A549 (cell line): ENCODE measurements at regions not wholly inside any gene's neighbourhood (a gene's known extent, or its start where the extent isn't known, plus 50 kb on each side); places are given as distances from the start of the nearest gene placed in this dataset.

ENCODE experiments used
- ATAC-seq, 2 experiments: fragments of 200-7000 bp in 1 of 2; fragments of >200 bp in 1 of 2; cut with Nextera tagmentation in 1 of 2; cut with Tn5 transposase in 1 of 2; 3 replicates each; pipeline versions ENCODE4 v1.8.0 to v1.9.1; 2018 to 2020; ENCODE audit warnings: mild to moderate bottlenecking in 1 of 2, moderate library complexity in 1 of 2
- CTCF ChIA-PET: fragments of 300-600 bp; sonication (Branson Sonifier 250); formaldehyde crosslinking; extraction: SDS; loops from one replicate; lab custom pipeline; 2021; ENCODE audit warnings: antibody characterized with exemption, inconsistent platforms; lab: Yijun Ruan, JAX
- POLR2A ChIA-PET: fragments of 350-600 bp; formaldehyde crosslinking; extraction: SDS; loops from one replicate; lab custom pipeline; 2021; ENCODE audit warnings: antibody characterized with exemption, inconsistent platforms; lab: Yijun Ruan, JAX
- DNase-seq, 2 experiments: peaks; one replicate each; pipeline versions ENCODE4 v3.0.0 to v3.0.0-alpha.2; 2011 to 2016; ENCODE audit warnings: low read depth in 1 of 2, low spot score in 1 of 2
- FAIRE-seq: peaks from 2 replicates; lab custom pipeline; 2011; peaks lifted over from hg19 to GRCh38; lab: Jason Lieb, UNC
- H3K27ac ChIP-seq, 2 experiments: fragments of >200 bp; sonication (Bioruptor Twin); formaldehyde crosslinking; 3 replicates each; pipeline ENCODE4 v1.5.1; 2016 to 2017
- H3K4me1 ChIP-seq: fragments of >200 bp; sonication (Bioruptor Twin); formaldehyde crosslinking; 3 replicates; pipeline ENCODE4 v1.6.1; 2016
- H3K4me2 ChIP-seq: fragments of >200 bp; sonication (Bioruptor Twin); formaldehyde crosslinking; 3 replicates; pipeline ENCODE4 v1.6.1; 2016
- H3K4me3 ChIP-seq: fragments of >200 bp; sonication (Bioruptor Twin); formaldehyde crosslinking; 3 replicates; pipeline ENCODE4 v1.5.1; 2016
- H3K9me3 ChIP-seq: fragments of >200 bp; sonication (Bioruptor Twin); formaldehyde crosslinking; 3 replicates; pipeline ENCODE4 v1.6.1; 2016
- ATOH8 ChIP-seq: fragments of 250-450 bp; sonication (Bioruptor Pico); IDR thresholded peaks from 2 replicates; pipeline ENCODE4 v1.5.0; 2020; ENCODE audit warnings: low read depth, mild to moderate bottlenecking, moderate library complexity
- BCL3 ChIP-seq: fragments of >200 bp; sonication (Bioruptor Twin); formaldehyde crosslinking; IDR thresholded peaks from 3 replicates; pipeline ENCODE4 v1.6.1; 2016
- CBX8 ChIP-seq: fragments of 200-600 bp; sonication (generic); IDR thresholded peaks from 2 replicates; pipeline ENCODE4 v1.6.1; 2016
- CEBPB ChIP-seq, 2 experiments: fragments of >200 bp in 1 of 2; sonication (Bioruptor Twin) in 1 of 2; formaldehyde crosslinking in 1 of 2; IDR thresholded peaks; 2 replicates each; pipeline ENCODE4 v1.6.1; 2012 to 2016
- CHD2 ChIP-seq: fragments of 150-350 bp; IDR thresholded peaks from 2 replicates; pipeline ENCODE4 v1.6.1; 2014; ENCODE audit warnings: low read length; ENCODE audit not compliant: partially characterized antibody
- E2F6 ChIP-seq: IDR thresholded peaks from 2 replicates; pipeline ENCODE4 v1.6.1; 2012; ENCODE audit warnings: low read depth, borderline replicate concordance
- ESRRA ChIP-seq: fragments of 150-350 bp; IDR thresholded peaks from 2 replicates; pipeline ENCODE4 v1.6.1; 2014; ENCODE audit warnings: mild to moderate bottlenecking, low read length, borderline replicate concordance
- HES2 ChIP-seq: fragments of >200 bp; sonication (Bioruptor Twin); formaldehyde crosslinking; IDR thresholded peaks from 2 replicates; pipeline ENCODE4 v1.6.1; 2016
- HOXB13 ChIP-seq: fragments of 250-450 bp; sonication (Bioruptor Pico); IDR thresholded peaks from 2 replicates; pipeline ENCODE4 v1.5.0; 2020; ENCODE audit warnings: low read depth, mild to moderate bottlenecking, moderate library complexity
- JUNB ChIP-seq: fragments of >200 bp; sonication (Bioruptor Twin); formaldehyde crosslinking; IDR thresholded peaks from 2 replicates; pipeline ENCODE4 v1.6.1; 2016
- KDM1A ChIP-seq: fragments of 200-600 bp; sonication (generic); IDR thresholded peaks from 2 replicates; pipeline ENCODE4 v1.6.1; 2016; ENCODE audit warnings: low read depth, mild to moderate bottlenecking
- MAFK ChIP-seq: fragments of 450-650 bp; IDR thresholded peaks from 2 replicates; pipeline ENCODE4 v1.6.1; 2014; ENCODE audit not compliant: partially characterized antibody
- MAX ChIP-seq: IDR thresholded peaks from 2 replicates; pipeline ENCODE4 v1.6.1; 2012
- MAZ ChIP-seq: fragments of 150-350 bp; IDR thresholded peaks from 2 replicates; pipeline ENCODE4 v1.6.1; 2014; ENCODE audit warnings: antibody characterized with exemption, low read depth, low read length, borderline replicate concordance
- NPAS2 ChIP-seq: fragments of 250-450 bp; sonication (Bioruptor Pico); IDR thresholded peaks from 2 replicates; pipeline ENCODE4 v1.8.0; 2022; ENCODE audit warnings: mild to moderate bottlenecking, moderate library complexity, borderline replicate concordance
- POLR2AphosphoS2 ChIP-seq: conservative IDR thresholded peaks from 2 replicates; pipeline ENCODE4 v1.6.1; 2012; ENCODE audit warnings: low read length, improper control_type of control experiment, inconsistent platforms
- TFCP2L1 ChIP-seq: fragments of 250-450 bp; sonication (Bioruptor Pico); IDR thresholded peaks from 2 replicates; pipeline ENCODE4 v1.5.0; 2021; ENCODE audit warnings: mild to moderate bottlenecking
- WGBS: methylation state at CpG from one replicate; pipeline ENCODE4 v1.1.6; 2017; ENCODE audit errors: missing lambda C conversion rate; 5-methylcytosine and 5-hydroxymethylcytosine counted together

- DNase-seq (no peak), ATAC-seq (no peak; a peak in 1 of 6 replicates)
- 0 out of 3 replicates have a peak, but pooled peaks cover 6% of the 10 kb centered on the region for H3K4me1 ChIP-seq
- H3K9me3 ChIP-seq, result no peaks in the 10 kb centered on the region
- 67% methylated on average over 7 of the region's 7 CpGs for WGBS
- TF ChIP-seq MAZ (no peak), CHD2 (no peak), KDM1A (no peak), MAX (no peak), E2F6 (no peak)
- TF ChIP-seq, all 56 proteins: peak for 0
- ChIA-PET POLR2A (no interaction called here), CTCF (interaction anchor here (1.4 to 2.0 kb wide), 2 partner anchors 12 to 285 kb away, joined by 4 to 5 read pairs; no protein-coding TSS in a partner anchor)
- no peak overlapping the region for H3K4me3 ChIP-seq
- no peak overlapping the region for H3K4me2 ChIP-seq
- FAIRE-seq, result no peak
- H3K27ac ChIP-seq, result peak overlapping the region in 1 of 2 experiments; percentile 54; a peak in 2 of 6 replicates
These were observed 60.2 kb downstream of the TFAP2C start for GRCh38 chr20:56689318-56689717.

GRCh38 chr20:56689852-56690485, 60.9 kb downstream of the TFAP2C start:
- no peaks in the 10 kb centered on the region for H3K9me3 ChIP-seq
- H3K27ac ChIP-seq, result no peak overlapping the region
- TF ChIP-seq MAFK (no peak), ATOH8 (CRISPR knock-in tag) (no peak), NPAS2 (CRISPR knock-in tag) (no peak), TFCP2L1 (CRISPR knock-in tag) (no peak), ESRRA (no peak), CBX8 (no peak)
- 0 out of 3 replicates have a peak, but pooled peaks cover 6% of the 10 kb centered on the region for H3K4me1 ChIP-seq
- WGBS, result 74% methylated on average over 8 of the region's 8 CpGs
- ChIA-PET CTCF (interaction anchor here (0.6 to 2.0 kb wide), 5 partner anchors 13 to 284 kb away, joined by 3 to 5 read pairs (median 3); no protein-coding TSS in a partner anchor), POLR2A (interaction anchor here (0.6 kb wide), 1 partner anchor 12 kb away, joined by 3 read pairs; no protein-coding TSS in a partner anchor)
- DNase-seq, result no peak
- no peak for FAIRE-seq
- H3K4me3 ChIP-seq, result no peak overlapping the region
- ATAC-seq, result no peak
- no peak overlapping the region for H3K4me2 ChIP-seq

- 82% methylated on average over 11 of the region's 11 CpGs for WGBS
- H3K4me2 ChIP-seq, result no peak overlapping the region
- CTCF ChIA-PET, result interaction anchor here (0.9 to 1.4 kb wide), 4 partner anchors 16 to 305 kb away, joined by 3 to 5 read pairs (median 4); no protein-coding TSS in a partner anchor
These were observed 61.5 kb downstream of the TFAP2C start for GRCh38 chr20:56690531-56691175.

More at GRCh38 chr20:56690531-56691175, 61.5 kb downstream of the TFAP2C start:
- Histone ChIP-seq H3K27ac (no peak overlapping the region), H3K4me3 (no peak overlapping the region), H3K9me3 (no peaks in the 10 kb centered on the region), H3K4me1 (0 out of 3 replicates have a peak, but pooled peaks cover 6% of the 10 kb centered on the region)
- POLR2A ChIA-PET, result interaction anchor here (0.6 to 0.7 kb wide), 2 partner anchors 12 to 14 kb away, joined by 3 to 4 read pairs; no protein-coding TSS in a partner anchor
- TF ChIP-seq HES2, result no peak
- no peak for TF ChIP-seq JUNB
- no peak for TF ChIP-seq BCL3
- no peak for TF ChIP-seq CEBPB (IDR thresholded peaks at IDR 0.05)
- no peak for TF ChIP-seq POLR2AphosphoS2
- no peak for TF ChIP-seq HOXB13 (CRISPR knock-in tag)
- FAIRE-seq (no peak), DNase-seq (no peak), ATAC-seq (no peak)
